C4-2B (cell line): ENCODE measurements at regions not wholly inside any gene's neighbourhood (a gene's known extent, or its start where the extent isn't known, plus 50 kb on each side); places are given as distances from the start of the nearest gene placed in this dataset.

Experiments
- ZFX ChIP-seq: fragments of 450-650 bp; IDR thresholded peaks from 2 replicates; pipeline ENCODE4 v1.6.1; 2017
- TF ChIP-seq, protein P1 (sequence below): fragments of 450-650 bp; conservative IDR thresholded peaks from 2 replicates; pipeline ENCODE4 v1.5.1; 2017; ENCODE audit warnings: mild to moderate bottlenecking

DNA sequence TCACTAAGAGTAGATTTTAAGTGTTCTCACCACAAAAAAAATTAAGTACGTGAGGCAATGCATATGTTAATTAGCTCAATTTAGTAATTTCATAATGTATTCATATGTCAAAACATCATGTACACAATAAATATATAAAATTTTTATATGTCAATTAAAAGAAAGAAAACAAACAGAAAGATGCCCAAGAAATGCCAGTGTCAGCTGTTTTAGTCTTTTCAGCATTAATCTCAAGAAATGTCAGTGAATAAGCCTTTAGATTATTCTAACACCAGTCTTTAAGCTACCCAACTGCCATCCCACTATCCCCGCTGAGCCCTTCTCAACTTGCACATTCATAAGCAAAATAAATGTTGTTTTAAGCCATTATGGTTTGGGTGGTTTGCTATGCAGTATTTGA is 76.5 kb downstream of the C1D start:
- TF ChIP-seq, protein P1, sequence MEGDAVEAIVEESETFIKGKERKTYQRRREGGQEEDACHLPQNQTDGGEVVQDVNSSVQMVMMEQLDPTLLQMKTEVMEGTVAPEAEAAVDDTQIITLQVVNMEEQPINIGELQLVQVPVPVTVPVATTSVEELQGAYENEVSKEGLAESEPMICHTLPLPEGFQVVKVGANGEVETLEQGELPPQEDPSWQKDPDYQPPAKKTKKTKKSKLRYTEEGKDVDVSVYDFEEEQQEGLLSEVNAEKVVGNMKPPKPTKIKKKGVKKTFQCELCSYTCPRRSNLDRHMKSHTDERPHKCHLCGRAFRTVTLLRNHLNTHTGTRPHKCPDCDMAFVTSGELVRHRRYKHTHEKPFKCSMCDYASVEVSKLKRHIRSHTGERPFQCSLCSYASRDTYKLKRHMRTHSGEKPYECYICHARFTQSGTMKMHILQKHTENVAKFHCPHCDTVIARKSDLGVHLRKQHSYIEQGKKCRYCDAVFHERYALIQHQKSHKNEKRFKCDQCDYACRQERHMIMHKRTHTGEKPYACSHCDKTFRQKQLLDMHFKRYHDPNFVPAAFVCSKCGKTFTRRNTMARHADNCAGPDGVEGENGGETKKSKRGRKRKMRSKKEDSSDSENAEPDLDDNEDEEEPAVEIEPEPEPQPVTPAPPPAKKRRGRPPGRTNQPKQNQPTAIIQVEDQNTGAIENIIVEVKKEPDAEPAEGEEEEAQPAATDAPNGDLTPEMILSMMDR, result no peak
- no peak for TF ChIP-seq ZFX
